ENCODE measurements at regions not wholly inside any gene's neighbourhood (a gene's known extent, or its start where the extent isn't known, plus 50 kb on each side); places are given as distances from the start of the nearest gene placed in this dataset.

GRCh38 chr11:116119158-116119557, 614.9 kb upstream of the CADM1 start:
- intact Hi-C loops (cut with micrococcal nuclease), result no loop called here
- H3K27me3 Mint-ChIP-seq (ENCODE audit: low read depth in 2 of 2), result peaks cover 4% of the 10 kb centered on the region in 2 donors
- no peak for DNase-seq
- Histone ChIP-seq H3K4me1 (ENCODE audit: control insufficient read depth, insufficient read depth, low read length) (no peaks in the 10 kb centered on the region), H3K27me3 (ENCODE audit: control insufficient read depth, insufficient read depth, low read length) (no peaks in the 10 kb centered on the region), H3K27ac (ENCODE audit: low read length) (no peak overlapping the region), H3K4me3 (ENCODE audit: low read length) (no peak overlapping the region), H3K36me3 (ENCODE audit: control insufficient read depth, insufficient read depth, low read length) (no peaks in the 10 kb centered on the region), H3K9me3 (ENCODE audit: control insufficient read depth, insufficient read depth, low read length) (no peaks in the 10 kb centered on the region)
- H3K27ac Mint-ChIP-seq, result no peak overlapping the region
- peaks cover 4% of the 10 kb centered on the region for H3K36me3 Mint-ChIP-seq
- peaks cover under 1 to 5% of the 10 kb centered on the region in 2 donors for H3K9me3 Mint-ChIP-seq
- H3K4me1 Mint-ChIP-seq, result no peaks in the 10 kb centered on the region
- no peak for ATAC-seq
- 84% methylated on average over 10 of the region's 11 CpGs for WGBS (ENCODE audit: insufficient coverage)
- no peak for TF ChIP-seq CTCF (IDR thresholded peaks at IDR 0.05)
- no peak overlapping the region for H3K4me3 Mint-ChIP-seq

- H3K27ac ChIP-seq (ENCODE audit: low read length), result no peak overlapping the region
- no peaks in the 10 kb centered on the region for H3K4me1 ChIP-seq (ENCODE audit: control insufficient read depth, insufficient read depth, low read length)
- peaks cover 7% of the 10 kb centered on the region for H3K36me3 Mint-ChIP-seq
- H3K27me3 ChIP-seq (ENCODE audit: control insufficient read depth, insufficient read depth, low read length), result no peaks in the 10 kb centered on the region
- DNase-seq (no peak), ATAC-seq (no peak)
- intact Hi-C loops (cut with micrococcal nuclease), result no loop called here
- H3K27ac Mint-ChIP-seq, result no peak overlapping the region
- H3K36me3 ChIP-seq (ENCODE audit: control insufficient read depth, insufficient read depth, low read length), result no peaks in the 10 kb centered on the region
- peaks cover 4% of the 10 kb centered on the region for H3K9me3 ChIP-seq (ENCODE audit: control insufficient read depth, insufficient read depth, low read length)
- no peak overlapping the region for H3K4me3 ChIP-seq (ENCODE audit: low read length)
- no peak overlapping the region for H3K4me3 Mint-ChIP-seq
- TF ChIP-seq CTCF (IDR thresholded peaks at IDR 0.05), result no peak
- peaks cover 5 to 10% of the 10 kb centered on the region in 2 donors for H3K9me3 Mint-ChIP-seq
- 89% methylated on average over 2 of the region's 4 CpGs for WGBS (ENCODE audit: insufficient coverage)
- H3K27me3 Mint-ChIP-seq (ENCODE audit: low read depth in 2 of 2), result peaks cover 7 to 8% of the 10 kb centered on the region in 2 donors
- no peaks in the 10 kb centered on the region for H3K4me1 Mint-ChIP-seq
Measured at GRCh38 chr11:116118138-116118470, 613.9 kb upstream of the CADM1 start.

- Mint-ChIP-seq H3K4me1 (no peaks in the 10 kb centered on the region), H3K9me3 (peaks cover 5 to 10% of the 10 kb centered on the region in 2 donors), H3K36me3 (peaks cover 7% of the 10 kb centered on the region), H3K27me3 (ENCODE audit: low read depth in 2 of 2) (peaks cover 7 to 8% of the 10 kb centered on the region in 2 donors), H3K4me3 (no peak overlapping the region), H3K27ac (no peak overlapping the region)
- H3K27ac ChIP-seq (ENCODE audit: low read length), result no peak overlapping the region
- no peaks in the 10 kb centered on the region for H3K27me3 ChIP-seq (ENCODE audit: control insufficient read depth, insufficient read depth, low read length)
- H3K4me3 ChIP-seq (ENCODE audit: low read length), result no peak overlapping the region
- no peaks in the 10 kb centered on the region for H3K36me3 ChIP-seq (ENCODE audit: control insufficient read depth, insufficient read depth, low read length)
- no peaks in the 10 kb centered on the region for H3K4me1 ChIP-seq (ENCODE audit: control insufficient read depth, insufficient read depth, low read length)
- DNase-seq (no peak), ATAC-seq (no peak)
- H3K9me3 ChIP-seq (ENCODE audit: control insufficient read depth, insufficient read depth, low read length), result peaks cover 4% of the 10 kb centered on the region
- WGBS (ENCODE audit: insufficient coverage), result 92% methylated on average over 12 of the region's 12 CpGs
- TF ChIP-seq CTCF (IDR thresholded peaks at IDR 0.05), result no peak
- intact Hi-C loops (cut with micrococcal nuclease), result no loop called here
Measured at GRCh38 chr11:116117331-116118137, 613.3 kb upstream of the CADM1 start.

- intact Hi-C loops (cut with micrococcal nuclease), result no loop called here
- H3K27ac Mint-ChIP-seq, result no peak overlapping the region
- no peak for TF ChIP-seq CTCF (IDR thresholded peaks at IDR 0.05)
- H3K36me3 Mint-ChIP-seq, result peaks cover 7% of the 10 kb centered on the region
- Histone ChIP-seq H3K27me3 (ENCODE audit: control insufficient read depth, insufficient read depth, low read length) (no peaks in the 10 kb centered on the region), H3K36me3 (ENCODE audit: control insufficient read depth, insufficient read depth, low read length) (no peaks in the 10 kb centered on the region), H3K9me3 (ENCODE audit: control insufficient read depth, insufficient read depth, low read length) (peaks cover 4% of the 10 kb centered on the region), H3K4me3 (ENCODE audit: low read length) (no peak overlapping the region), H3K27ac (ENCODE audit: low read length) (no peak overlapping the region), H3K4me1 (ENCODE audit: control insufficient read depth, insufficient read depth, low read length) (no peaks in the 10 kb centered on the region)
- H3K9me3 Mint-ChIP-seq, result peaks cover 5 to 10% of the 10 kb centered on the region in 2 donors
- H3K4me1 Mint-ChIP-seq, result no peaks in the 10 kb centered on the region
- peaks cover 7 to 8% of the 10 kb centered on the region in 2 donors for H3K27me3 Mint-ChIP-seq (ENCODE audit: low read depth in 2 of 2)
- H3K4me3 Mint-ChIP-seq, result no peak overlapping the region
- WGBS (ENCODE audit: insufficient coverage), result 88% methylated on average over 1 of the region's 1 CpG
- no peak for DNase-seq
- ATAC-seq, result no peak
Measured at GRCh38 chr11:116115801-116116200, 611.6 kb upstream of the CADM1 start.
